ENCODE measurements at regions not wholly inside any gene's neighbourhood (a gene's known extent, or its start where the extent isn't known, plus 50 kb on each side); places are given as distances from the start of the nearest gene placed in this dataset.

- no peak for TF ChIP-seq POLR2A (IDR thresholded peaks at IDR 0.05; ENCODE audit: low read depth)
- TF ChIP-seq POLR2AphosphoS5 (IDR thresholded peaks at IDR 0.05) = no peak
- no peak for TF ChIP-seq EP300 (IDR thresholded peaks at IDR 0.05)
- no peak for TF ChIP-seq CTCF (IDR thresholded peaks at IDR 0.05)
- Histone ChIP-seq H3K4me3 (no peak overlapping the region), H3K27ac (replicated peaks in 1 of 4) (no peak overlapping the region), H3K4me1 (peaks cover 0 to 16% (median 10%) of the 10 kb centered on the region in 4 donors), H3K36me3 (no peaks in the 10 kb centered on the region), H3K9me3 (no peaks in the 10 kb centered on the region), H3K27me3 (no peaks in the 10 kb centered on the region)
- WGBS = 81% methylated on average over 2 of the region's 2 CpGs
- DNase-seq (ENCODE audit: extremely low spot score) = no peak
- intact Hi-C loops (cut with DNase I) = no loop called here
Measured at GRCh38 chr21:15241997-15242736, 177.4 kb upstream of the NRIP1 start.

- H3K4me3 ChIP-seq = no peak overlapping the region
- no peaks in the 10 kb centered on the region for H3K36me3 ChIP-seq
- H3K27ac ChIP-seq (replicated peaks in 1 of 4) = no peak overlapping the region
- H3K4me1 ChIP-seq = peaks cover 0 to 19% (median 12%) of the 10 kb centered on the region in 4 donors
- no peaks in the 10 kb centered on the region for H3K9me3 ChIP-seq
- no peaks in the 10 kb centered on the region for H3K27me3 ChIP-seq
- intact Hi-C loops (cut with DNase I) = no loop called here
- TF ChIP-seq POLR2A (IDR thresholded peaks at IDR 0.05; ENCODE audit: low read depth) (no peak), EP300 (IDR thresholded peaks at IDR 0.05) (no peak), POLR2AphosphoS5 (IDR thresholded peaks at IDR 0.05) (no peak), CTCF (IDR thresholded peaks at IDR 0.05) (no peak)
- no peak for DNase-seq (ENCODE audit: extremely low spot score)
Measured at GRCh38 chr21:15242906-15243305, 178.1 kb upstream of the NRIP1 start.

- H3K4me1 ChIP-seq = peaks cover 0 to 19% (median 14%) of the 10 kb centered on the region in 4 donors
- H3K27ac ChIP-seq (replicated peaks in 1 of 4) = no peak overlapping the region
- no peak overlapping the region for H3K4me3 ChIP-seq
- WGBS = 75% methylated on average over 6 of the region's 6 CpGs
- H3K36me3 ChIP-seq = no peaks in the 10 kb centered on the region
- TF ChIP-seq POLR2AphosphoS5 (IDR thresholded peaks at IDR 0.05) (no peak), CTCF (IDR thresholded peaks at IDR 0.05) (no peak), EP300 (IDR thresholded peaks at IDR 0.05) (no peak), POLR2A (IDR thresholded peaks at IDR 0.05; ENCODE audit: low read depth) (no peak)
- intact Hi-C loops (cut with DNase I) = no loop called here
- no peaks in the 10 kb centered on the region for H3K9me3 ChIP-seq
- H3K27me3 ChIP-seq = no peaks in the 10 kb centered on the region
- no peak for DNase-seq (ENCODE audit: extremely low spot score)
Measured at GRCh38 chr21:15243406-15243805, 178.6 kb upstream of the NRIP1 start.

- DNase-seq (ENCODE audit: extremely low spot score) = no peak
- TF ChIP-seq POLR2A (IDR thresholded peaks at IDR 0.05; ENCODE audit: low read depth) (no peak), CTCF (IDR thresholded peaks at IDR 0.05) (no peak), POLR2AphosphoS5 (IDR thresholded peaks at IDR 0.05) (peak in 1 of 2 donors; percentile 18)
- whole genome bisulfite sequencing = 45% methylated on average over 2 of the region's 2 CpGs
- Histone ChIP-seq H3K27me3 (no peaks in the 10 kb centered on the region), H3K9me3 (no peaks in the 10 kb centered on the region), H3K27ac (replicated peaks in 1 of 4) (no peak overlapping the region), H3K36me3 (no peaks in the 10 kb centered on the region), H3K4me1 (peaks cover 0 to 10% (median 7%) of the 10 kb centered on the region in 4 donors), H3K4me3 (no peak overlapping the region)
- intact Hi-C loops (cut with DNase I) = no loop called here
Measured at GRCh38 chr21:15247613-15248012, 182.8 kb upstream of the NRIP1 start.

Measured in esophagus muscularis mucosa (tissue), 4 donors.